ENCODE measurements at regions not wholly inside any gene's neighbourhood (a gene's known extent, or its start where the extent isn't known, plus 50 kb on each side); places are given as distances from the start of the nearest gene placed in this dataset.

DNA sequence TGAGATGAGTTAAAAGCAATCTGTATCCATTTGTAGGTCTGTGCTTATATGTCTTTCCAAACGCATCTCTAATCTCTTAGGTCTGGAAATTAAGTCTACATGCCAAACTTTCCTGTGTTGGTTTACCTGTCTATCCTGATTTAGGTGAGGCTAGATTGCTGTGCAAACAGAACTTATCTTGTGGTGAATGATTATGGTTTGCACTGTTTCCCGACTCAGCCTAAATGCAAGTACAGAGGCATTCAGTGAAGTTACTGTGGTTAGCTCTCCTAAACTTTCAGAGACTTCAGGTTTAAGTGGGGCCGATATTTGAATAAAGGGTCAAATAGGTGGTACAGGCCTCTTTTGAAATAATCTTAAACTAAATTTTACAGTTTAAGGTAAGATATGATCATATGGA lies 103.5 kb downstream of the ICOS start:
- FAIRE-seq = no peak

DNA sequence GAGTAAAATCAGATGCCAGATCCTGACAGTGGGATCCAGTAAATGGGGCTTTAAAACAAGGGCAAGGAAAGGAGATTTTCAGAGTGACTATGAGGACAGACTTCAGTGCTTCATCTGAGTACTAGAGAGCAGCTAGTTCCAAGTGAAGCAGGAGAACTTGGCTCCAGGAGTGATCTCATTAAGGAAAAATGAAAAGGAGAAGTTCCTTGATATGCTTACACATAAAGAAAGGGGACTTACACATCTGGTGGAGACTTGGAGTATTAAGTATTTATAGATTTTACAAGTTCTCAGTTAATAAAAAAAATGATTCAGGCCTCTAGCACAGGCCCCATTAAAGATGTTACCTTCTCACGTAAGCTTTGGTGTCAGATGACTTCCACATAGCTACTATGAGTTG lies 105.8 kb downstream of the ICOS start:
- no peak for FAIRE-seq
- no peak for DNase-seq (ENCODE audit: extremely low spot score, insufficient read length, low read depth)

More for the DNA sequence above, 103.5 kb downstream of the ICOS start:
- DNase-seq (ENCODE audit: extremely low spot score, insufficient read length, low read depth) = no peak

DNA sequence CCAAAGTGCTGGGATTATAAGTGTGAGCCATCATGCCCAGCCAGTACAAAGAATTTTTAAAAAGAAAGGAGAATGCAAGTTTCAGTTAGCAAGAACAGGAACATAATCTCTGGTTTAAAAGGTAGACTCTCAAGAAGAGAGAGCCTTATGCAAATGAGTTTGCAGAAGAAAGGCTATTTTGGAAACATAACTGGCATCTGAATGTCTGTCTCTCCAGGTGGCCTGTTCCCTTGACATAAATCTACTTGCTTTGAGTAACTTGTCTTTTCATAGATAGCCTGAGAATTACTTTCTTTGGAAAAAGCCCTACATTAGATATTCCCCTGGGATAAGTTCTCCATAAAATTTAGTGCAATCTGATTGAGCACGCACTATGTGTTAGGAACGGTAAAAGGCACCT lies 109.6 kb downstream of the ICOS start:
- no peak for DNase-seq (ENCODE audit: extremely low spot score, insufficient read length, low read depth)
- FAIRE-seq = peak; percentile 9

DNA sequence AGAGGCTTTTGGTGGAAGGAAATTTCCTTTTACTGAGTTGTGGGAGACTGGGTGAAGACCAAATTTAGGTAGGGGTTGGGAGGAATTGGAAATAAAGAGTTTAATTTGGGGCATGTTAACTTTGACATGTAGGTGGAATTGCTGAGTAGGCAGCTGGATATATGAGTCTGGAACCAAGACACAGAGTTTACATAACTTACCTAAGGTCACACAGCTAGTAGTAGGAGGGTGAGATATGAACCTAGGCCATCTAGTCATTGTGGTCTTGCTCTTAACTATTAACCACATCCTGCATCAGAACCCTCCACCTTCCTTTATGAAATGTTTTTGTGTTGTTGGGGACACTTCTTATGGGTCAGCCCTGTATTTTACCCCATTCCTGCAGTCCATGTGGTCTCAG lies 113.1 kb downstream of the ICOS start:
- FAIRE-seq = peak; percentile 48

DNA sequence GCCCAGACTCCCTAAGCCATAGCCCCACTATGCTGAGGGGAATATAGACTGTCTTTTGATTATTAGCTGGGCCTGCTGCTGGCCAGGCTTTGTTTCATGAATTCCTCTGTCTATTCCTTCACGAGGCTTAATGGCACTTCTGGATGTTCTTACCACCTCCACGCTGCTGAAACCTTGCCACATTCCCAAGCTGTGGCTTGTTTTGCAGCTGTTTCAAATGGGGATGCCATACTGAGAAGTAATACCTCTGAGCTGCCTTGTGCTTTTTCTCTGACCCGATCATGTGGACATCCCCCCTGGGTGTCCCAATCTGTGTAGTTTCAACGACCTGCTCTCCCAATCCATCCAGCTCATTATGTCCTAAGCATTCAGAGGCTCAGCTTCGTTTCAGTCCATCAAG lies 114.1 kb downstream of the ICOS start:
- FAIRE-seq = no peak
- DNase-seq (ENCODE audit: extremely low spot score, insufficient read length, low read depth) = no peak

More for the DNA sequence above, 113.1 kb downstream of the ICOS start:
- DNase-seq (ENCODE audit: extremely low spot score, insufficient read length, low read depth) = no peak

DNA sequence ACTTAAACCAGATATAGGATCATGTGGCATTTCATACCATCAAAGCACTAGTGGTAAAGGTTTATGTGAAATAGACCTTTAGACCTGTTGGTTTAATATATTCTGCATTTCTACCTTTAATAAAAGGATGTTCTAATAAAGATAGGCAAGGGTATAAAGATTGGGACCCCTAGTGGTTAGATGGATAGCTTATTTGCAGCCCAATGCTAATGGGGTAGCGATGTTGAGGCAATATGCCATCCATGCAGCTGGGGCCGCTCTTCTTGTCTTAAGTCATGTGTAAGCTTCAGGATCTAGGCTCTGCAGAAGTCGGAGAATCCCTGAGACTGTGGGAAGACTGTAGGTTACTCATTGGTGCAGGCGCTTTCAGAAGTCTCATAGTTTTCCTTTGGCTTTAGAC lies 114.9 kb downstream of the ICOS start:
- FAIRE-seq (no peak), DNase-seq (ENCODE audit: extremely low spot score, insufficient read length, low read depth) (no peak)

DNA sequence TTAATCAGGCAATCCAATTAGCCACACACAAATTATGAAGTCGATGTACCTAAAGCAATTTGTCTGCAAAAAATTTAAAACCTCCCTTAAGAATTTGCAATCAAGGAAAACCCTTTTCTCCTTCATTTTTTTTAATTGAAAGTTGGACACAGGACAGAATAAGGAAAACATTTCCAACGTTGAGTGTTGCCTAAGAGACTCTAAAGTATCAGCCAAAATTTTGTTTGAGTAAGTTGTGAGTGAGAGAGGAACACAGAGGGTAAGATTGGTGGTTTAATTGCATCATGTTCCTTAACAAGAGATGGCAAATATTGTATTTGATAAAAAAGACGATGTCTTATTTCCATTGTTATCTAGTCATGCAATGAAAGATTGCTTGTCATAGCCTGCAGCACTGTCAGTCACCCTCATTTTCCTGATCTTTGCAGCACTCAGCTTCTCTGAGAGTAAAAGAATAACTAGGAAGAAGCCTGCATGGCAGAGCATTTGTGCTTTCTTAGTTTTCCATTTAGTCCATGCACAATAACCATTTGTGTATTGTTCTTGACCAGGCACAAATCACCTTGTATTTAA lies 115.5 kb downstream of the ICOS start:
- DNase-seq (ENCODE audit: extremely low spot score, insufficient read length, low read depth) = no peak
- FAIRE-seq = no peak

DNA sequence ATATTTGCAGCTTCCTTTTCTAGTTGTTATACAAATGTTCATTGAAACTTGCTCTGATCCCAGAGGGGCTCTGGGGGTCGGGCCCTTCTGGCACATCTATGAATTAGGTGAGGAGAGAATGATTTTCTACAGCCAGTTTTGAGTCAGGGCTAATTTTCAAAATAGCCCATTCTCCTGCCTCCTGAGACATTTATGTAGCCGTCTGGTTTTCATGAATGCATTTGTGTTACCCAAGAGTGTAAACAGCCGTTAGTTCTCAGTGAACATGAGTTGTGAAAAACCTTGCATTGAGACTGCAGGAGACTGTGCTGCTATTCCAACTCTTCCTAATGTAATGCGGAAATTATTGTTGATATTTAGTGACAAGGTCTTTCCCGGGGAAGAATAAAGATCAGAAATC lies 122.5 kb downstream of the ICOS start:
- no peak for FAIRE-seq
- DNase-seq (ENCODE audit: extremely low spot score, insufficient read length, low read depth) = no peak

DNA sequence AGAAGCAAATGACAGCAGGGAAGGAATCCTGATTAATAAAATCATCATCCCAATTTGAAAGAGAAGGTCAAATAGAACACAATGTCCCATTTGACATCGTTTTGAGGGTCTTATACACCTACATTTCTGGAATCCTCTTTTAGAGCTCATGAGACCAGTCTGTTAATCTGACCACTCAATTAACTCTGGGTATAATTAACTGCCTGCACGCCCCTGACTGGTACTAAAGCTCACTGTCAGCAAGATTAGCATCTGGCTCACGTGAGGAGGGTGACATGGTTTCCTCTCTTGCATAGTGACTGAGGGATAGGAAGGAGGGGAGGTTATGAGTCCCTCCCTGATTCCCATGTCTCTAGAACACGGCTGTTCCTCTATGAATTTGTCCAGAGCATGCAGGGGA lies 124.3 kb downstream of the ICOS start:
- no peak for FAIRE-seq
- DNase-seq (ENCODE audit: extremely low spot score, insufficient read length, low read depth) = no peak

DNA sequence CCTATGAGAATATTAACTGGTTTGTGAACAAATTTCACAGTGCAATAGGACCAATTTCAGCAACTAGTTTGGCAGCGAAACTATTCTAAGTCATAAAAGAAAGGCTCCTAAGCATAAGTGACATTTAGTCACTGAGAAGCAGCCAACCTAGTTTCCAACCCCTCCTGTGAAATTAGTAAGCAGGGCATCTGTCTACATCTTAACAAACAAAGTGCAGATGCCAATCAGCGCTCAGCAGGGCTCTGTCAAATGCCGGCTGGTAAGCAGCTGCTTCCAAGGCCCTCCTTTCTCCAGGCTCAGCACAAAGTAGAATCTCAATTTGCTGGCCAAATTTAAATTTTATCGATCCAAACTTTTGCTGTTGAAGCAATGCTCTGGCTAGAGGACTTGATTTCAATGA lies 124.7 kb downstream of the ICOS start:
- FAIRE-seq (no peak), DNase-seq (ENCODE audit: extremely low spot score, insufficient read length, low read depth) (no peak)

DNA sequence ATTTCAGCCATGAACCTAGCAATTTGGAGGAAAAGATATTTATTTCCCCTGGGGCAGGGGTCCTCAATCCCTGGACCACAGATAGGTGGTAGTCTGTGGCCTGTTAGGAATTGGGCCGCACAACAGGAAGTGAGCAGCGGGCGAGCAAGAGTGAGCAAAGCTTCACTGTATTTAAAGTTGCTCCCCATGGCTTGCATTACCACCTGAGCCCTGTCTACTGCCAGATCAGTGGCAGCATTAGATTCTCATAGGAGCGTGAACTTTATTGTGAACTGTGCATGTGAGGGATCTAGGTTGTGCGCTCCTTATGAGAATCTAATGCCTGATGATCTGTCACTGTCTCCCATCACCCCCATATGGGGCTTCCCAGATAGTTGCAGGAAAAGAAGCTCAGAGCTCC lies 127.6 kb downstream of the ICOS start:
- FAIRE-seq = no peak

DNA sequence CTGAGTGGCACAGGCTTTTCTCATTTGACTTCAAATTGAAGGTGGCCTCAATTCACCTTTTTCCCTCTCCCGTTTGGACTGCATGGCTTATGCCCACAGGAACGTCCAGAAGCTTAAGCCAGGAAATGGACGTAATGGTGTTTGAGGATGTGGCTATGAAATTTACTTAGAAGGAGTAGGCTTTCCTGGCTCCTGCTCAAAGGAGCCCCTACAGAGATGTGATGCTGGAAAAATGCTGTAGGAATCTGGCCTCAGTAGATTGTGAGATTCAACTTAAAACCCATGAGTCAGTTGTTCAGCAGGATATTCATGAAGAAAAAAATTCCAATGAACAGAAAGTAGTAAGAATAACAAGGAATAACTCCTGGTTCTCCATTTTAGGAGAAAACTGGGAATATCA lies 129.0 kb downstream of the ICOS start:
- no peak for FAIRE-seq
- DNase-seq (ENCODE audit: extremely low spot score, insufficient read length, low read depth) = no peak

More for the DNA sequence above, 127.6 kb downstream of the ICOS start:
- DNase-seq (ENCODE audit: extremely low spot score, insufficient read length, low read depth) = no peak

DNA sequence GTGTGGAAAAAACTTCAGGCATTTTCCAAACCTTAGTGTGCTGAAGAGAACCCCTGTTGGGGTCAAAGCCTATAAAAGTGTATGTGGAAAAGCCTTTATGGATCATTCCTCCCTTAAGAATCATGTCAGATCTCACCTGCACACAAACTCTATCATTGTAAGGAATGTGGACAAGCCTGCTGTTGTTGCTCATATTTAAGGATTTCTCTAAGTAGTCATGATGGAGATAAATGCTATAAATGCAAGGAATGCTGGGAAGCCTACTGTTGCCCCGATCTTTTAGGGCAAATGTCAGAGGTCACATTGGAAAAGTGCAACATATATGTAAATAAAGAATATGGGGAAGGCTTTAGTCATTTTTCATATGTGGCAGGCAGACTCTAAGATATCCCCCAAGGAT lies 129.5 kb downstream of the ICOS start:
- DNase-seq (ENCODE audit: extremely low spot score, insufficient read length, low read depth) (no peak), FAIRE-seq (no peak)

DNA sequence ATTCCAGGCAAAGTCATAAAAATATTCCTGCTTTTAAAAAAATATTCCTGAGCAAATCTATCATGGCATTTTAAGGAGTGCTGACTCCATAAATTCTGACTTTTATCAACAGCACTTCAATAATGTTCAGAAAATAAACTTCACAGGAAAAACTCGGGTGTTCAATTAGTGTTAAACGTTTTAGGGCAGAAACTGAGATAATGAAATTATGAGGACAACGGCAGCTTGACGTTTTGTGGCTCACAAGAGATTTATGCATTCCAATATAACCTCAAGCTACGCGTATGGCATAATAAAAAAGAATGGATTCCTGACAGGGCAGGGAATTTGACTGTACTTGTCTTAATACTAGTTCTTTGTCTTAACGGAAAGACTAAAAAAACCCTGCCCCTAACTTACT lies 133.2 kb downstream of the ICOS start:
- FAIRE-seq (no peak), DNase-seq (ENCODE audit: extremely low spot score, insufficient read length, low read depth) (no peak)

DNA sequence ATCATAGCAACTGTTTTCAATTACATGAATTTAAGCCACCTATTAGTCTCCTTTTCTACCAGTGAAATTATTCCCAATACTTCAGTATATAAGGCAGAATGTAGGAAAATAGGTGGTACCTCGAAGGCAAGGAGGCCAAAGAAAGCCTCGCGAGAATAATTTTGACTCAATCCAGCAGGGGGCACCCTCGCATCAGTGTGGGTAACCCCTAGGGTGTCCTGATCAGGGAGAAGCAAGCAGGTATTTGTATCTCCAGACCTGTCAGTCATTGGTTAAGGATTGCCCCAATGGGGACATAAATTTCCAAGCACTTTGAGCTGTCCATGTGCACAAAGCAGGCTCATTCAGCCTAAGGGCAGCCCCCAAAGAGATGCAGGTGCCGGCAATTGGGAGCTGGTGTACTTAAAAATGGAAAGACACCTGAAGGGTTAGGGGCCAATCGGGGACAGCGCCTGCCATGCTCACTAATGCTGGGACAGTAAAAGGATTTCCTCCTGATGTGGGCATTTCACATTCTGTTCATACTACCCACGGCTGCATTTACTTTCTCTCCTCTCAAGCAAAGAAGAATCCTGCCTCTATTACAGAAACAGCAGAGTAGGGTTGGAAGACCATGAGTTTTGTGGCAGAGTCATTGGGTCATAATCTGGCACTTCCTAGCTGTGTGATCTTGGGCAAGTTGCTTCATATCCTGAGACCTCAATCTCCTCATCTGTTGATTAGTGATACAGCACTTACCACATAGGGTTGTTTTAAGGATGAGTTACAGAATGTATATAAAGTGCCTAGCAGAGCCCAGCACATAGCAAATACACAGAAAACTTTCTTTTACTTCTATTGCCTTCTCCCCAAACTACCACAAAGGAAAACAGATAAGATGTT lies 136.1 kb downstream of the ICOS start:
- FAIRE-seq (peak; percentile 26), DNase-seq (ENCODE audit: extremely low spot score, insufficient read length, low read depth) (no peak)

DNA sequence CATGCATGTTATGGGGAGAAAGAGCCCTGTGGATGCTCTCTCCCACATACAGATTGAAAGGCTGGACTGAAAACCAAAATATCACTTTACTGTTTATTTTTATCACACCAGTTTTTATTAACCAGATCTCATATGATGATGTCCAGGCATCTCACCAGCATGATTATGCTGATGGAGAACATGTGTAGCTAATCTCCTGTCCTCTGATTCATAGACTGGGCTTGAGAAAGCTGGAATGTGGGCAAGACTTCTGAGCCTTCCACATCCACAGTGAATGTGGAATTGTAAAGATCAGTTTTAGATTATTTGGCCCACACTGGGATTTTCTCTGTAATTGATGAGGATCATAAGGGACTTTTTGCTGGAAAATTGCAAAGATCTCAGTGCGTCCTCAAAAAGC lies 137.9 kb downstream of the ICOS start:
- no peak for DNase-seq (ENCODE audit: extremely low spot score, insufficient read length, low read depth)
- FAIRE-seq = no peak

DNA sequence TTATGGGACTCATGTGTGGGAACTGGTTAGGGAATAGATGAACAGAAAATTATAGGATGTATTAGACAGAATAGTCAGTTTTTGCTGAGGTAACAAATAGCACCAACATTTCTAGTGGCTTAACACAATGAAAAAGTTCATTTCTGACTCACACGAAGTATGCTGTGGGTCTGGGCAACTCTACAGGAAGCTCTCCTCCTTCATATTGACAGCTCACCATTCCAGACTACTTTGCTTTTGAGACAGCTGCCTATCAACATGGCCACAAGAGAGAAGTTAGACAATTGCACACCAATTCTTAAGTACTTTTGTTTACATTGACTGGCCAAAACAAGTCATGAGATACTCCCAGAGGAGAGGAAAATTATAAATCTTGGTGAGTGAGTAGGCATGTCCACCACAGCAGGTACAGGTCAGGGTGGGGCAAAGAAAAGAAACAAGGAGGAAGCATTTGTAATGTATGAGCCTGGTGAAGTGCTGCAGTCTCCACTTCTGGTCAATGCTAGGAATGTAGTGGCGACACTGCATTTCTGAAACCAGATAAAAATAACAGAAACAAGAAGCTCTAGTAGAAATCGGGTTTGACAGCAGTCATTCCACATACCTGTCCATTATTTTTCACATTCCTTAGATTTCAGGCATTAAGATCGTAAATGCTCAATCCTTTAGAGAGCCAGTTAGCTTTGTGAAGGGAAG lies 141.6 kb downstream of the ICOS start:
- DNase-seq (ENCODE audit: extremely low spot score, insufficient read length, low read depth) = no peak
- FAIRE-seq = no peak

DNA sequence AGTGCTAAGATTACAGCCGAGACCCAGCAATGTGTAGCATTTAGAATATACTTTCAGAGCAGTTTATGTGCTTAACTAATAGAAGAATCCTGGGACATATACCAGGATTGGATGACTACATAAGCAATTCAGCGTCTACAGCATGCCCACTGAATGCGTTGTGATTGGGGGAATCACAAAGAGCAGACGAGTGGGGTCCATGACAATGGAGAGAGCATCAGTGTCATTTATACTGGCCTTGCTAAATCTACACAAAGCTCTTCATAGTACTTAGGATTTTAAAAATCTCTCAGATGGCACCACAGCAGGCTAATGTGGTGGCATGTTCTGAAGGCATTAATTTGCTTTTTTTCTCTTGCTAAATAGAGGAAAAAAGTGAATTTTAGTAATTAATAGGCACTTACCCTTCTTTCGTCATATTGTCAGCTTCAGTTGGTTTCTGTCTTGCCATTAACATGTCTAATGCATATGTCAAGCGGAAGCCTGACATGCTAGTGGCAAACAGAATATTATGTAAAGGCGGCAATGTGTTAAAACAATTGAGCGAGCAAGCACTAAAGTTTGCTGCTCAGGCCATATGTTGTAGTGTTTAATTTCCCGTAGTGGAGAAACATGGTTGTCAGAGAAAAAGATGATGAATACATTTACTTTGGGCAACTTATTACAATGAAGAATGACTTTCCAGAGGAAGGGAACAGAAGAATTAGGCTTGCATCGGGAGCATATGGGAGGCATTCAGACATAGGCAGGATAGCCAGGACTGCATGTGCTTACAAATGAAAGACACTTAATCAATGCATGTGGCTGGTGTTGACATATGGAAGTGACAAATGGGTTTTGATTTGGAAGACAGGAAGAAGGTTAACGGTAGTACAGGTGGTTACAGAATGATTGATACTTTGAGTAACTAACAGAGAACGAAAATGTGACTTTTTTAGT lies 145.2 kb downstream of the ICOS start:
- DNase-seq (ENCODE audit: extremely low spot score, insufficient read length, low read depth) (no peak), FAIRE-seq (no peak)

DNA sequence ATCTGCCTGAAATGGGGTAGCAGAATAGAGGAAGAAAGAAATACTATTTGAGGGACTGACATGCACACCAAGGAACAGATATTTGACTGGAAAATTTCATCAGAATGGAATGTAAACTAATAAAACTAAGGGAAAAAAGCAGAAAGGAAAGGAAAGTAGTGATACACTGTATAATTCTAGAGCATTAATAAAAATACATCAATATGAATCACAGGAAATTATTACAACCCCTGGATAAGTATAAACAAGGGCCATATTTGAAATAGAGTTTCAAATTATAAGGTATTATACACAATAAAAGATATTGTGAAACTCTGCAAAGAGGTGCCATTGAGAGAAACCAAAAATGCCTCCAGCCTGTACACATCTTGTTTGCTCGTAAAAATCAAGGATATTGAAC lies 149.6 kb downstream of the ICOS start:
- no peak for DNase-seq (ENCODE audit: extremely low spot score, insufficient read length, low read depth)
- no peak for FAIRE-seq

DNA sequence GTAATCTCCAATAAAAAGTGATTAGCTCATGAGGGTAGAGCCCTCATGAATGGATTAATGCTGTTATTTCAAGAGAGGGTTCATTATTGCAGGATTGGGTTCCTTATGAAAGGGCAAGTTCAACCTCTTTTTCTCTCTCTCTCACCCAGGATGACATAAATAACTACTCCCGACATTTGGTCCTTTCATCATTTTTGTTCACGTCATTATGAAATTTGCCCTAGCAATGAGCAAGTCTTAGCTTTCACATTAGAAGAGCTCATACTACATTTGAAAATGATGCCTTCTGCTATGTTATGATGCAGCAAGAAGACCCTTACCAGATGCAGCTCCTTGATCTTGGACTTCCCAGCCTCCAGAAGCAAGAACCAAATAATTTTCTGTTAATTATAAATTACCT lies 152.5 kb downstream of the ICOS start:
- no peak for DNase-seq (ENCODE audit: extremely low spot score, insufficient read length, low read depth)
- FAIRE-seq = no peak
